Prostate gland (tissue), 2 donors: ENCODE measurements at regions not wholly inside any gene's neighbourhood (a gene's known extent, or its start where the extent isn't known, plus 50 kb on each side); places are given as distances from the start of the nearest gene placed in this dataset.

Experiments used
- DNase-seq: peaks from one replicate; pipeline ENCODE4 v3.0.0-alpha.2; 2019; ENCODE audit warnings: low spot score
- H3K27ac ChIP-seq, 2 donors: fragments of 200-600 bp; sonication (generic); 2 replicates each; pipeline ENCODE4 v1.5.1; 2017 to 2019
- H3K27me3 ChIP-seq: fragments of 200-600 bp; sonication (generic); replicated peaks from 2 replicates; pipeline ENCODE4 v1.5.1; 2019; ENCODE audit not compliant: insufficient read depth
- H3K36me3 ChIP-seq, 2 donors: fragments of 200-600 bp; sonication (generic); 1 replicate in 1 of 2; 2 replicates in 1 of 2; pipeline versions ENCODE4 v1.5.1 to v1.8.1; 2017 to 2019
- H3K4me1 ChIP-seq: fragments of 200-600 bp; sonication (generic); replicated peaks from 2 replicates; pipeline ENCODE4 v1.5.1; 2019
- H3K4me3 ChIP-seq, 2 donors: fragments of 200-600 bp; sonication (generic); 2 replicates each; pipeline ENCODE4 v1.5.1; 2017 to 2019
- H3K9me3 ChIP-seq: fragments of 200-600 bp; sonication (generic); 2 replicates; pipeline ENCODE4 v1.5.1; 2017
- POLR2A ChIP-seq: fragments of 450-650 bp; IDR thresholded peaks from one replicate; pipeline ENCODE4 v1.6.1; 2016; ENCODE audit warnings: antibody characterized with exemption, mild to moderate bottlenecking
- POLR2AphosphoS5 ChIP-seq: sonication (generic); formaldehyde crosslinking; IDR thresholded peaks from one replicate; pipeline ENCODE4 v1.6.1; 2017; ENCODE audit warnings: antibody characterized with exemption
- WGBS: methylation state at CpG from one replicate; pipeline ENCODE4 v1.1.5; 2018; 5-methylcytosine and 5-hydroxymethylcytosine counted together
- intact Hi-C: fragments of 100-400 bp; cut with DNase I; formaldehyde crosslinking; loops from one replicate; pipeline ENCODE4 v1.14.2; 2022
- TF ChIP-seq, protein P1 (sequence below), 4 experiments: fragments of 200-600 bp in 2 of 4; fragments of 450-650 bp in 2 of 4; sonication (generic) in 2 of 4; IDR thresholded peaks; 1 replicate in 3 of 4; 2 replicates in 1 of 4; pipeline ENCODE4 v1.5.1; 2016 to 2019; ENCODE audit warnings: antibody characterized with exemption in 4 of 4, mild to moderate bottlenecking in 2 of 4, moderate library complexity in 2 of 4

DNA sequence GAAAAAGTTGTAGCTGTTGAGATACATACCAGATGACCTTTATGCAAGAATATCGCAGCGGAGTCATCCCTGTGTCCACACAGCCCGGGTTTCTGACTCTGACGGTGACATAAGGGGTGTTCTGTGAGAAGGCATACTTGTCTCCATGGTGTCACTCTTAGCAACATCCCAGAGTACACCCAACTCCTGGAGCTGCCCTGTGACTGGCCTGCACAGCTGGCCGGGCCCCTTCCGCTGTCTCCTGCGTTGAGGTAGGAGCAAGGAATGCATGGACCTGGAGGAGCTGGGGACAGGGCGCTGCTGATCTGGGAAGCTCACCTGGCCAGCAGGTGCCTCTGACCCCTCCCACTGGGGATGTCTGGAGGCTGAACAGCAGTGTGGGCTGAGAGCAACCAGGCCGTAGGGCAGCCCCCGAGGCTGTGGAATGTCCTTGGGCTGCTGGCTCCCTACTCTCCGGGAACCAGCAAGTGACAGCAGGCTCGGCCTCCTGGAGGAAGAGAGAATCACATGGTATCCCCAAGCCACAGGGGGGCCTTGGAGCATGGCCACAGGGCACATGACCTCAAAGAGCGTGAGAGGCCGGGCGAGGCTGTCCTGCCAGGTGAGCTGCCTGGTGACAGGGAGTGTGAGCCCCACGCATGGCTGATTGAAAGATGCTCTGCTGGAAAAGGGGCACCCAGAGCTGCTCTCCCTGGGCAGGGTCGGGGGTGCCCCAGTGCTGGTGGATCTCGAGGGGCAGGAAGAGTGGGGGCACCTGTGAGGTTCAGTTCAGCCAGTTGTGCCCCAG lies 113.4 kb downstream of the MRPL36 start:
- no peak for DNase-seq
- 64% methylated on average over 18 of the region's 18 CpGs for WGBS
- intact Hi-C loops: no loop called here
- TF ChIP-seq POLR2A (no peak), POLR2AphosphoS5 (no peak)
- TF ChIP-seq, protein P1, sequence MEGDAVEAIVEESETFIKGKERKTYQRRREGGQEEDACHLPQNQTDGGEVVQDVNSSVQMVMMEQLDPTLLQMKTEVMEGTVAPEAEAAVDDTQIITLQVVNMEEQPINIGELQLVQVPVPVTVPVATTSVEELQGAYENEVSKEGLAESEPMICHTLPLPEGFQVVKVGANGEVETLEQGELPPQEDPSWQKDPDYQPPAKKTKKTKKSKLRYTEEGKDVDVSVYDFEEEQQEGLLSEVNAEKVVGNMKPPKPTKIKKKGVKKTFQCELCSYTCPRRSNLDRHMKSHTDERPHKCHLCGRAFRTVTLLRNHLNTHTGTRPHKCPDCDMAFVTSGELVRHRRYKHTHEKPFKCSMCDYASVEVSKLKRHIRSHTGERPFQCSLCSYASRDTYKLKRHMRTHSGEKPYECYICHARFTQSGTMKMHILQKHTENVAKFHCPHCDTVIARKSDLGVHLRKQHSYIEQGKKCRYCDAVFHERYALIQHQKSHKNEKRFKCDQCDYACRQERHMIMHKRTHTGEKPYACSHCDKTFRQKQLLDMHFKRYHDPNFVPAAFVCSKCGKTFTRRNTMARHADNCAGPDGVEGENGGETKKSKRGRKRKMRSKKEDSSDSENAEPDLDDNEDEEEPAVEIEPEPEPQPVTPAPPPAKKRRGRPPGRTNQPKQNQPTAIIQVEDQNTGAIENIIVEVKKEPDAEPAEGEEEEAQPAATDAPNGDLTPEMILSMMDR (IDR thresholded peaks at IDR 0.05): no peak
- Histone ChIP-seq H3K4me1 (no peaks in the 10 kb centered on the region), H3K36me3 (no peaks in the 10 kb centered on the region), H3K4me3 (no peak overlapping the region), H3K27me3 (no peaks in the 10 kb centered on the region), H3K27ac (no peak overlapping the region), H3K9me3 (no peaks in the 10 kb centered on the region)

GRCh38 chr5:1685066-1685465 lies 114.6 kb downstream of the MRPL36 start:
- no peak for DNase-seq
- Histone ChIP-seq H3K36me3 (no peaks in the 10 kb centered on the region), H3K4me3 (no peak overlapping the region), H3K27me3 (no peaks in the 10 kb centered on the region), H3K4me1 (no peaks in the 10 kb centered on the region), H3K27ac (no peak overlapping the region), H3K9me3 (no peaks in the 10 kb centered on the region)
- 67% methylated on average over 10 of the region's 10 CpGs for WGBS
- intact Hi-C loops: no loop called here
- no peak for TF ChIP-seq POLR2A
- TF ChIP-seq, protein P1 (IDR thresholded peaks at IDR 0.05): no peak
- no peak for TF ChIP-seq POLR2AphosphoS5

DNA sequence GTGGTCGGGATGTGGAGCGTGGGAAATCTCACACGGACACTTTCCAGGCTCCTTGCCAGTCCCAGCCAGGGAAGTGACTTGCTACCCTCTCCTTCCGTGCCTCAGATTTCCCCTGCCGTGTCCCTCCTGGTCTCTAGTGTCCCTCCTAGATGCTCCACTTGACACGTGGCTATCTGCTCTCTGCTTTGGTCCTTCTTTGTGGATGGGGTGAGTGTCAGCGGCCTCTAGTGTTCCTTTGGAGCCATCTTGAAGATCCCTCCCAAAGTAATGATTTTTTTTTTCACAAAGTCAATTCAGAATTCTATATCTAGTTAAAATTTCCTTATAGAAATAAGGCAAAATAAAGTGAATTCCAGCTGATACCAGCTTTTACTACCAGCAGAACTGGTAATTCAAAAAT lies 117.7 kb downstream of the MRPL36 start:
- H3K4me3 ChIP-seq: no peak overlapping the region
- no peaks in the 10 kb centered on the region for H3K9me3 ChIP-seq
- H3K4me1 ChIP-seq: no peaks in the 10 kb centered on the region
- WGBS: 72% methylated on average over 7 of the region's 7 CpGs
- intact Hi-C loops: no loop called here
- no peaks in the 10 kb centered on the region for H3K27me3 ChIP-seq
- TF ChIP-seq POLR2AphosphoS5 (no peak), POLR2A (no peak)
- TF ChIP-seq, protein P1 (IDR thresholded peaks at IDR 0.05): no peak
- no peak for DNase-seq
- no peak overlapping the region for H3K27ac ChIP-seq
- no peaks in the 10 kb centered on the region for H3K36me3 ChIP-seq

GRCh38 chr5:1673042-1673677 lies 126.5 kb downstream of the MRPL36 start:
- 49% methylated on average over 25 of the region's 25 CpGs for WGBS
- TF ChIP-seq, protein P1 (IDR thresholded peaks at IDR 0.05): no peak
- TF ChIP-seq POLR2A: no peak
- TF ChIP-seq POLR2AphosphoS5: no peak
- no peak overlapping the region for H3K4me3 ChIP-seq
- H3K27me3 ChIP-seq: no peaks in the 10 kb centered on the region
- no peaks in the 10 kb centered on the region for H3K9me3 ChIP-seq
- DNase-seq: no peak
- no peaks in the 10 kb centered on the region for H3K36me3 ChIP-seq
- no peaks in the 10 kb centered on the region for H3K4me1 ChIP-seq
- H3K27ac ChIP-seq: no peak overlapping the region
- intact Hi-C loops: no loop called here

DNA sequence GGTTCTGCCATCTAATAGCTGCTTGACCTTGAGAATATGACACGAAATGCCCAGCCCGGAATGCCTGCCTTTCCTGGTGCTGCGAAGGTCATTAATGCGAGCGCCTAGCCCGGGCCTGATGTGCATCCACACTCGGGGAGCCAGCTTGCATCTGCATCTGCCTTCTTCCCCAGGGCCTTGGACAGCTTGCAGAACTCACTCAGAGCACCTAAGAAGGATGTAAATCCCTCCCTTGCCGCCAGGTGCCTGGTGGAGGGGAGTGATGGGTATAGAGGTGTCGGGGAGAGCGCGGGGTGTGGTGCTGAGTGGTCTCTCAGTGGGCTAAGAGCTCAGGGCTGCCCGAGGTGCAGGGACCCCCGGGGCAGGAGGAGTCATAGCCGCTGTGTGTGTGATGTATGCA lies 127.2 kb downstream of the MRPL36 start:
- no peaks in the 10 kb centered on the region for H3K36me3 ChIP-seq
- no peaks in the 10 kb centered on the region for H3K4me1 ChIP-seq
- 79% methylated on average over 14 of the region's 14 CpGs for WGBS
- intact Hi-C loops: no loop called here
- no peak for TF ChIP-seq POLR2A
- TF ChIP-seq, protein P1 (IDR thresholded peaks at IDR 0.05): no peak
- no peak for TF ChIP-seq POLR2AphosphoS5
- H3K4me3 ChIP-seq: no peak overlapping the region
- no peaks in the 10 kb centered on the region for H3K27me3 ChIP-seq
- H3K27ac ChIP-seq: no peak overlapping the region
- DNase-seq: no peak
- no peaks in the 10 kb centered on the region for H3K9me3 ChIP-seq
